NOMO-1 treated with dmso at 0.1 percent for 144 hours (cell line): ENCODE measurements at regions not wholly inside any gene's neighbourhood (a gene's known extent, or its start where the extent isn't known, plus 50 kb on each side); places are given as distances from the start of the nearest gene placed in this dataset.

ENCODE experiments used
- DNase-seq: peaks from one replicate; lab custom pipeline; 2025; ENCODE audit not compliant: unreplicated experiment; lab: John Stamatoyannopoulos, UW

GRCh38 chr17:79522414-79522813, 88.4 kb downstream of the RBFOX3 start:
- DNase-seq, result no peak

- no peak for DNase-seq
These were observed 89.6 kb downstream of the RBFOX3 start for GRCh38 chr17:79521225-79521624.

GRCh38 chr17:79520167-79521165, 90.4 kb downstream of the RBFOX3 start:
- DNase-seq, result no peak

- no peak for DNase-seq
These were observed 91.2 kb downstream of the RBFOX3 start for GRCh38 chr17:79519601-79520000.

GRCh38 chr17:79518585-79519523, 92.0 kb downstream of the RBFOX3 start:
- no peak for DNase-seq

- no peak for DNase-seq
These were observed 92.8 kb downstream of the RBFOX3 start for GRCh38 chr17:79517827-79518584.

- no peak for DNase-seq
These were observed 94.9 kb downstream of the RBFOX3 start for GRCh38 chr17:79515646-79516571.

- DNase-seq, result no peak
These were observed 95.7 kb downstream of the RBFOX3 start for GRCh38 chr17:79515110-79515509.

- DNase-seq, result no peak
These were observed 96.9 kb downstream of the RBFOX3 start for GRCh38 chr17:79513820-79514535.

- no peak for DNase-seq
These were observed 97.6 kb downstream of the RBFOX3 start for GRCh38 chr17:79513206-79513605.

GRCh38 chr17:79511471-79511870, 99.4 kb downstream of the RBFOX3 start:
- no peak for DNase-seq

- no peak for DNase-seq
These were observed 100.8 kb downstream of the RBFOX3 start for GRCh38 chr17:79510071-79510470.

- DNase-seq, result no peak
These were observed 101.4 kb downstream of the RBFOX3 start for GRCh38 chr17:79509490-79509889.

GRCh38 chr17:79509008-79509407, 101.8 kb downstream of the RBFOX3 start:
- DNase-seq, result no peak

GRCh38 chr17:79508291-79508716, 102.5 kb downstream of the RBFOX3 start:
- DNase-seq, result no peak

GRCh38 chr17:79506955-79507354, 103.9 kb downstream of the RBFOX3 start:
- no peak for DNase-seq

- no peak for DNase-seq
These were observed 104.5 kb downstream of the RBFOX3 start for GRCh38 chr17:79506150-79506870.

GRCh38 chr17:79505199-79505598, 105.7 kb downstream of the RBFOX3 start:
- no peak for DNase-seq
